Right atrium auricular region (tissue), 2 donors: ENCODE measurements at regions not wholly inside any gene's neighbourhood (a gene's known extent, or its start where the extent isn't known, plus 50 kb on each side); places are given as distances from the start of the nearest gene placed in this dataset.
A peak's percentile ranks its signal among the peaks of the same experiment; 100 is the strongest.

Experiments used
- DNase-seq: peaks from one replicate; pipeline ENCODE4 v3.0.0-alpha.2; 2019; ENCODE audit warnings: low spot score
- H3K27ac ChIP-seq, 2 donors: fragments of 200-600 bp; sonication (generic); 1 replicate in 1 of 2; 2 replicates in 1 of 2; pipeline ENCODE4 v1.5.1; 2016 to 2019
- H3K27me3 ChIP-seq, 2 donors: fragments of 200-600 bp; sonication (generic); one replicate each; pipeline versions ENCODE4 v1.5.1 to v1.6.0; 2017 to 2019
- H3K36me3 ChIP-seq: fragments of 200-600 bp; sonication (generic); one replicate; pipeline ENCODE4 v1.5.1; 2016
- H3K4me1 ChIP-seq, 2 donors: fragments of 200-600 bp; sonication (generic); one replicate each; pipeline versions ENCODE4 v1.5.1 to v1.6.0; 2017 to 2019
- H3K4me3 ChIP-seq, 2 donors: fragments of 200-600 bp; sonication (generic); 1 replicate in 1 of 2; 2 replicates in 1 of 2; pipeline ENCODE4 v1.5.1; 2017 to 2019; ENCODE audit warnings: mild to moderate bottlenecking in 1 of 2, moderate library complexity in 1 of 2
- H3K9me3 ChIP-seq, 2 donors: fragments of 200-600 bp; sonication (generic); one replicate each; pipeline ENCODE4 v1.5.1; 2019
- CTCF ChIP-seq, 2 donors: fragments of 200-600 bp; sonication (generic); IDR thresholded peaks; one replicate each; pipeline ENCODE4 v1.5.1; 2019; ENCODE audit warnings: antibody characterized with exemption in 2 of 2

- TF ChIP-seq CTCF (IDR thresholded peaks at IDR 0.05): no peak
- H3K36me3 ChIP-seq: no peaks in the 10 kb centered on the region
- no peaks in the 10 kb centered on the region for H3K27me3 ChIP-seq
Observed at GRCh38 chr5:74037321-74037720, 411.3 kb downstream of the ARHGEF28 start.

GRCh38 chr5:74035521-74035937 lies 409.5 kb downstream of the ARHGEF28 start:
- DNase-seq: no peak

More at GRCh38 chr5:74037321-74037720, 411.3 kb downstream of the ARHGEF28 start:
- DNase-seq: no peak
- Histone ChIP-seq H3K4me3 (no peak overlapping the region), H3K4me1 (peaks cover 0 to 6% of the 10 kb centered on the region in 2 donors), H3K9me3 (no peaks in the 10 kb centered on the region), H3K27ac (no peak overlapping the region)

GRCh38 chr5:74034733-74035132 lies 408.7 kb downstream of the ARHGEF28 start:
- H3K9me3 ChIP-seq: no peaks in the 10 kb centered on the region
- H3K36me3 ChIP-seq: no peaks in the 10 kb centered on the region
- DNase-seq: no peak
- H3K27me3 ChIP-seq: no peaks in the 10 kb centered on the region
- no peak overlapping the region for H3K27ac ChIP-seq
- H3K4me1 ChIP-seq: peaks cover 0 to 6% of the 10 kb centered on the region in 2 donors
- H3K4me3 ChIP-seq: no peak overlapping the region
- no peak for TF ChIP-seq CTCF (IDR thresholded peaks at IDR 0.05)

More at GRCh38 chr5:74035521-74035937, 409.5 kb downstream of the ARHGEF28 start:
- Histone ChIP-seq H3K4me3 (no peak overlapping the region), H3K9me3 (no peaks in the 10 kb centered on the region), H3K27ac (no peak overlapping the region), H3K27me3 (no peaks in the 10 kb centered on the region), H3K4me1 (peaks cover 0 to 6% of the 10 kb centered on the region in 2 donors), H3K36me3 (no peaks in the 10 kb centered on the region)
- peak in 1 of 2 donors; percentile 58 for TF ChIP-seq CTCF (IDR thresholded peaks at IDR 0.05)

- H3K36me3 ChIP-seq: no peaks in the 10 kb centered on the region
- no peak overlapping the region for H3K27ac ChIP-seq
- no peaks in the 10 kb centered on the region for H3K9me3 ChIP-seq
- no peak for TF ChIP-seq CTCF (IDR thresholded peaks at IDR 0.05)
- no peaks in the 10 kb centered on the region for H3K27me3 ChIP-seq
- no peak overlapping the region for H3K4me3 ChIP-seq
- DNase-seq: no peak
- peaks cover 0 to 6% of the 10 kb centered on the region in 2 donors for H3K4me1 ChIP-seq
Observed at GRCh38 chr5:74032617-74033016, 406.6 kb downstream of the ARHGEF28 start.

GRCh38 chr5:74031536-74031935 lies 405.5 kb downstream of the ARHGEF28 start:
- no peak for DNase-seq
- Histone ChIP-seq H3K9me3 (no peaks in the 10 kb centered on the region), H3K36me3 (no peaks in the 10 kb centered on the region), H3K4me1 (peaks cover 0 to 6% of the 10 kb centered on the region in 2 donors), H3K27me3 (no peaks in the 10 kb centered on the region), H3K4me3 (no peak overlapping the region), H3K27ac (no peak overlapping the region)
- no peak for TF ChIP-seq CTCF (IDR thresholded peaks at IDR 0.05)

- Histone ChIP-seq H3K4me1 (peaks cover 0 to 5% of the 10 kb centered on the region in 2 donors), H3K4me3 (no peak overlapping the region), H3K36me3 (no peaks in the 10 kb centered on the region), H3K27me3 (no peaks in the 10 kb centered on the region), H3K9me3 (no peaks in the 10 kb centered on the region), H3K27ac (no peak overlapping the region)
- no peak for DNase-seq
- TF ChIP-seq CTCF (IDR thresholded peaks at IDR 0.05): no peak
Observed at GRCh38 chr5:74030821-74031220, 404.8 kb downstream of the ARHGEF28 start.
